ENCODE measurements at regions not wholly inside any gene's neighbourhood (a gene's known extent, or its start where the extent isn't known, plus 50 kb on each side); places are given as distances from the start of the nearest gene placed in this dataset.

- TF ChIP-seq CTCF (IDR thresholded peaks at IDR 0.05) = no peak
- TF ChIP-seq ZFX (IDR thresholded peaks at IDR 0.05; ENCODE audit: borderline replicate concordance) = no peak
Measured at GRCh38 chr3:76065964-76066363, 280.6 kb upstream of the ZNF717 start.
